DOHH2 (cell line): ENCODE measurements at regions not wholly inside any gene's neighbourhood (a gene's known extent, or its start where the extent isn't known, plus 50 kb on each side); places are given as distances from the start of the nearest gene placed in this dataset.

Experiments
- CTCF ChIP-seq: fragments of 200-600 bp; sonication (generic); IDR thresholded peaks from one replicate; pipeline ENCODE4 v1.5.1; 2014; ENCODE audit warnings: antibody characterized with exemption, mild to moderate bottlenecking, low read depth, low read length; ENCODE audit not compliant: poor library complexity, severe bottlenecking
- EZH2phosphoT487 ChIP-seq: fragments of 200-600 bp; sonication (generic); IDR thresholded peaks from 2 replicates; pipeline ENCODE4 v1.6.1; 2017; ENCODE audit warnings: borderline replicate concordance, mild to moderate bottlenecking, antibody characterized with exemption, low read length, moderate library complexity, mixed read lengths

GRCh38 chr2:158047156-158047611 is 54.5 kb upstream of the UPP2 start:
- TF ChIP-seq CTCF (no peak), EZH2phosphoT487 (no peak)
